ENCODE measurements at regions not wholly inside any gene's neighbourhood (a gene's known extent, or its start where the extent isn't known, plus 50 kb on each side); places are given as distances from the start of the nearest gene placed in this dataset.

DNA sequence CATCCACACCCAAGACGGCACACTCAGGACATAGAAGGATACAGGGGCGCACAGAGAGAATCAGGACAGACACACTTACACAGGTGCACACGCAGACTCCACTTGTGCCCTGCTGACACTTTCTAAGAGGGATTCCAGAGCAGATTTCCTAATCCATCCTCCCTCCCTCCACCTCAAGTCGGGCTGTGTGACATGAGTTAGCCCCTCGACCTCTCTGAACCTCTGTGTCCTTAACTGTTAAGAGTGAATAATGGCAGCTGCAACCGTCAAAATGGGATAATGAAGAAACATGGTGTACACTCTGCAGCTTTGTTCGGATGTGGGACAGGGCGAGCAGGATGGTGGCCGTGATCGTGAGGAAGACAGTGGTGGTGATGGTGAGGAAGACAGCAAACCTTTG lies 100.1 kb downstream of the CPN2 start:
- ATAC-seq (ENCODE audit: poor library complexity) (no peak), DNase-seq (no peak)
- Histone ChIP-seq H3K36me3 (ENCODE audit: insufficient read depth, low read length) (no peaks in the 10 kb centered on the region), H3K9me3 (ENCODE audit: control insufficient read depth in 1 of 2, insufficient read depth in 1 of 2, low read length in 2 of 2) (no peaks in the 10 kb centered on the region), H3K27me3 (ENCODE audit: control insufficient read depth in 1 of 2, insufficient read depth in 2 of 2, low read length in 2 of 2) (no peaks in the 10 kb centered on the region), H3K4me3 (ENCODE audit: low read length) (no peak overlapping the region), H3K27ac (ENCODE audit: low read depth in 1 of 2, low read length in 2 of 2) (no peak overlapping the region), H3K4me1 (ENCODE audit: insufficient read depth, low read length) (peaks cover 10% of the 10 kb centered on the region)
- Mint-ChIP-seq H3K4me3 (no peak overlapping the region), H3K4me1 (ENCODE audit: low read depth) (peaks cover 11% of the 10 kb centered on the region), H3K9me3 (no peaks in the 10 kb centered on the region), H3K36me3 (ENCODE audit: low read depth) (no peaks in the 10 kb centered on the region), H3K27ac (no peak overlapping the region), H3K27me3 (no peaks in the 10 kb centered on the region)
- intact Hi-C loops (cut with DNase I, micrococcal nuclease): no loop called here
- TF ChIP-seq, protein P1, sequence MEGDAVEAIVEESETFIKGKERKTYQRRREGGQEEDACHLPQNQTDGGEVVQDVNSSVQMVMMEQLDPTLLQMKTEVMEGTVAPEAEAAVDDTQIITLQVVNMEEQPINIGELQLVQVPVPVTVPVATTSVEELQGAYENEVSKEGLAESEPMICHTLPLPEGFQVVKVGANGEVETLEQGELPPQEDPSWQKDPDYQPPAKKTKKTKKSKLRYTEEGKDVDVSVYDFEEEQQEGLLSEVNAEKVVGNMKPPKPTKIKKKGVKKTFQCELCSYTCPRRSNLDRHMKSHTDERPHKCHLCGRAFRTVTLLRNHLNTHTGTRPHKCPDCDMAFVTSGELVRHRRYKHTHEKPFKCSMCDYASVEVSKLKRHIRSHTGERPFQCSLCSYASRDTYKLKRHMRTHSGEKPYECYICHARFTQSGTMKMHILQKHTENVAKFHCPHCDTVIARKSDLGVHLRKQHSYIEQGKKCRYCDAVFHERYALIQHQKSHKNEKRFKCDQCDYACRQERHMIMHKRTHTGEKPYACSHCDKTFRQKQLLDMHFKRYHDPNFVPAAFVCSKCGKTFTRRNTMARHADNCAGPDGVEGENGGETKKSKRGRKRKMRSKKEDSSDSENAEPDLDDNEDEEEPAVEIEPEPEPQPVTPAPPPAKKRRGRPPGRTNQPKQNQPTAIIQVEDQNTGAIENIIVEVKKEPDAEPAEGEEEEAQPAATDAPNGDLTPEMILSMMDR (IDR thresholded peaks at IDR 0.05): no peak
- CTCF ChIA-PET: no interaction called here
- POLR2A ChIA-PET: no interaction called here

- Histone ChIP-seq H3K36me3 (ENCODE audit: insufficient read depth, low read length) (no peaks in the 10 kb centered on the region), H3K4me1 (ENCODE audit: insufficient read depth, low read length) (peaks cover 14% of the 10 kb centered on the region), H3K9me3 (ENCODE audit: control insufficient read depth in 1 of 2, insufficient read depth in 1 of 2, low read length in 2 of 2) (no peaks in the 10 kb centered on the region), H3K4me3 (ENCODE audit: low read length) (no peak overlapping the region), H3K27me3 (ENCODE audit: control insufficient read depth in 1 of 2, insufficient read depth in 2 of 2, low read length in 2 of 2) (no peaks in the 10 kb centered on the region), H3K27ac (ENCODE audit: low read depth in 1 of 2, low read length in 2 of 2) (no peak overlapping the region)
- POLR2A ChIA-PET: no interaction called here
- H3K36me3 Mint-ChIP-seq (ENCODE audit: low read depth): no peaks in the 10 kb centered on the region
- H3K27ac Mint-ChIP-seq: no peak overlapping the region
- H3K27me3 Mint-ChIP-seq: no peaks in the 10 kb centered on the region
- TF ChIP-seq, protein P1 (IDR thresholded peaks at IDR 0.05): no peak
- CTCF ChIA-PET: no interaction called here
- DNase-seq (no peak), ATAC-seq (ENCODE audit: poor library complexity) (no peak)
- H3K4me1 Mint-ChIP-seq (ENCODE audit: low read depth): peaks cover 16% of the 10 kb centered on the region
- intact Hi-C loops (cut with DNase I, micrococcal nuclease): no loop called here
- H3K4me3 Mint-ChIP-seq: no peak overlapping the region
- no peaks in the 10 kb centered on the region for H3K9me3 Mint-ChIP-seq
These were observed 99.7 kb downstream of the CPN2 start for GRCh38 chr3:194251461-194251860.

GRCh38 chr3:194251891-194252560 lies 99.1 kb downstream of the CPN2 start:
- ChIA-PET POLR2A (no interaction called here), CTCF (no interaction called here)
- TF ChIP-seq, protein P1 (IDR thresholded peaks at IDR 0.05): no peak
- Histone ChIP-seq H3K4me3 (ENCODE audit: low read length) (no peak overlapping the region), H3K27me3 (ENCODE audit: control insufficient read depth in 1 of 2, insufficient read depth in 2 of 2, low read length in 2 of 2) (no peaks in the 10 kb centered on the region), H3K36me3 (ENCODE audit: insufficient read depth, low read length) (no peaks in the 10 kb centered on the region), H3K27ac (ENCODE audit: low read depth in 1 of 2, low read length in 2 of 2) (no peak overlapping the region), H3K9me3 (ENCODE audit: control insufficient read depth in 1 of 2, insufficient read depth in 1 of 2, low read length in 2 of 2) (no peaks in the 10 kb centered on the region), H3K4me1 (ENCODE audit: insufficient read depth, low read length) (peaks cover 14% of the 10 kb centered on the region)
- H3K27ac Mint-ChIP-seq: no peak overlapping the region
- no peak overlapping the region for H3K4me3 Mint-ChIP-seq
- H3K27me3 Mint-ChIP-seq: no peaks in the 10 kb centered on the region
- DNase-seq (no peak), ATAC-seq (ENCODE audit: poor library complexity) (no peak)
- intact Hi-C loops (cut with DNase I, micrococcal nuclease): no loop called here
- H3K9me3 Mint-ChIP-seq: no peaks in the 10 kb centered on the region
- peaks cover 21% of the 10 kb centered on the region for H3K4me1 Mint-ChIP-seq (ENCODE audit: low read depth)
- H3K36me3 Mint-ChIP-seq (ENCODE audit: low read depth): no peaks in the 10 kb centered on the region
